IMR-90 (cell line): ENCODE measurements at regions not wholly inside any gene's neighbourhood (a gene's known extent, or its start where the extent isn't known, plus 50 kb on each side); places are given as distances from the start of the nearest gene placed in this dataset.

Experiments used
- ATAC-seq: fragments of 200-7000 bp; cut with Tn5 transposase; 2 replicates; pipeline ENCODE4 v1.9.1; 2020; ENCODE audit warnings: low read depth, mild to moderate bottlenecking, moderate library complexity
- BruUV-seq: library from RNA; stranded (reverse); fragments of 400-500 nt; replicated peaks from 2 replicates; lab custom pipeline; 2021; lab: Mats Ljungman, UMichigan
- CTCF ChIA-PET: fragments of 300-600 bp; formaldehyde crosslinking; extraction: SDS; loops from one replicate; lab custom pipeline; 2021; ENCODE audit warnings: antibody characterized with exemption; lab: Yijun Ruan, JAX
- POLR2A ChIA-PET: fragments of 300-600 bp; sonication (Branson Sonifier 250); formaldehyde crosslinking; loops from one replicate; lab custom pipeline; 2022; ENCODE audit warnings: antibody characterized with exemption; ENCODE audit not compliant: unreplicated experiment; lab: Charles Lee
- DNase-seq: peaks from one replicate; pipeline ENCODE4 v3.0.0; 2013
- H2AFZ ChIP-seq: replicated peaks from 2 replicates; pipeline ENCODE3; 2013; ENCODE audit warnings: low read length, mild to moderate bottlenecking; ENCODE audit not compliant: poor library complexity
- H2AK5ac ChIP-seq: 2 replicates; pipeline ENCODE4 v1.6.1; 2013; ENCODE audit warnings: low read depth, low read length, inconsistent platforms
- H2AK9ac ChIP-seq: replicated peaks from 2 replicates; pipeline ENCODE3; 2013; ENCODE audit warnings: mild to moderate bottlenecking, low read depth, low read length, moderate library complexity; ENCODE audit not compliant: poor library complexity
- H2BK120ac ChIP-seq: 2 replicates; pipeline ENCODE4 v1.6.1; 2013; ENCODE audit warnings: low read depth, low read length, inconsistent platforms
- H2BK15ac ChIP-seq: 3 replicates; pipeline ENCODE4 v1.6.1; 2013; ENCODE audit warnings: low read depth, low read length, inconsistent platforms
- H2BK20ac ChIP-seq: 2 replicates; pipeline ENCODE4 v1.6.1; 2013; ENCODE audit warnings: low read depth, mild to moderate bottlenecking, inconsistent platforms, low read length, moderate library complexity
- H2BK5ac ChIP-seq: 2 replicates; pipeline ENCODE4 v1.6.1; 2013; ENCODE audit warnings: mild to moderate bottlenecking, low read depth, low read length, inconsistent platforms; ENCODE audit not compliant: poor library complexity, severe bottlenecking
- H3K14ac ChIP-seq: replicated peaks from 2 replicates; pipeline ENCODE4 v1.6.1; 2013; ENCODE audit warnings: low read depth, low read length, inconsistent platforms
- H3K18ac ChIP-seq: 2 replicates; pipeline ENCODE4 v1.6.1; 2013; ENCODE audit warnings: low read depth, low read length, control low read depth
- H3K23ac ChIP-seq: 2 replicates; pipeline ENCODE4 v1.6.1; 2013; ENCODE audit warnings: low read depth, low read length, inconsistent platforms
- H3K27ac ChIP-seq: 2 replicates; pipeline ENCODE4 v1.5.1; 2013; ENCODE audit warnings: mild to moderate bottlenecking, control low read depth, low read length; ENCODE audit not compliant: insufficient read depth
- H3K27me3 ChIP-seq: 2 replicates; pipeline ENCODE4 v1.6.1; 2013; ENCODE audit warnings: low read length; ENCODE audit not compliant: control insufficient read depth, insufficient read depth
- H3K36me3 ChIP-seq: 2 replicates; pipeline ENCODE4 v1.6.1; 2013; ENCODE audit warnings: low read length, mixed read lengths; ENCODE audit not compliant: control insufficient read depth, insufficient read depth
- H3K4ac ChIP-seq: 2 replicates; pipeline ENCODE4 v1.6.1; 2013; ENCODE audit warnings: low read depth, low read length, inconsistent platforms
- H3K4me1 ChIP-seq: 2 replicates; pipeline ENCODE4 v1.6.1; 2013; ENCODE audit warnings: low read length, mixed read lengths; ENCODE audit not compliant: control insufficient read depth, insufficient read depth
- H3K4me2 ChIP-seq: 2 replicates; pipeline ENCODE4 v1.6.1; 2013; ENCODE audit warnings: low read depth, mild to moderate bottlenecking, control low read depth, low read length, moderate library complexity
- H3K4me3 ChIP-seq: 2 replicates; pipeline ENCODE4 v1.5.1; 2013; ENCODE audit warnings: low read depth, mild to moderate bottlenecking, control low read depth, low read length, moderate library complexity; ENCODE audit not compliant: insufficient read depth
- H3K56ac ChIP-seq: 2 replicates; pipeline ENCODE4 v1.6.1; 2013; ENCODE audit warnings: low read length, inconsistent platforms; ENCODE audit not compliant: insufficient read depth; ENCODE audit errors: extremely low read depth
- H3K79me1 ChIP-seq, 2 experiments: 2 replicates each; pipeline ENCODE4 v1.6.1; 2013; ENCODE audit warnings: low read length in 2 of 2, inconsistent platforms in 1 of 2, low read depth in 1 of 2
- H3K9ac ChIP-seq: 2 replicates; pipeline ENCODE4 v1.6.1; 2013; ENCODE audit warnings: low read depth, low read length, control low read depth
- H3K9me1 ChIP-seq: 2 replicates; pipeline ENCODE4 v1.6.1; 2013; ENCODE audit warnings: low read length, inconsistent platforms; ENCODE audit not compliant: insufficient read depth
- H3K9me3 ChIP-seq: 2 replicates; pipeline ENCODE4 v1.6.1; 2013; ENCODE audit warnings: low read length; ENCODE audit not compliant: control insufficient read depth, insufficient read depth
- H4K20me1 ChIP-seq: 2 replicates; pipeline ENCODE4 v1.6.1; 2013; ENCODE audit warnings: low read length, inconsistent platforms; ENCODE audit not compliant: insufficient read depth
- H4K5ac ChIP-seq: 2 replicates; pipeline ENCODE4 v1.6.1; 2013; ENCODE audit warnings: mild to moderate bottlenecking, low read depth, low read length, control low read depth
- H4K8ac ChIP-seq, 2 experiments: 2 replicates each; pipeline ENCODE4 v1.6.1; 2013; ENCODE audit warnings: low read depth in 2 of 2, low read length in 2 of 2, control low read depth in 1 of 2, inconsistent platforms in 1 of 2
- H4K91ac ChIP-seq: 2 replicates; pipeline ENCODE4 v1.6.1; 2013; ENCODE audit warnings: low read depth, low read length, inconsistent platforms; ENCODE audit not compliant: insufficient read depth
- BHLHE40 ChIP-seq: fragments of 150-350 bp; IDR thresholded peaks from 2 replicates; pipeline ENCODE4 v1.6.1; 2016; ENCODE audit warnings: mild to moderate bottlenecking, low read depth, low read length
- CEBPB ChIP-seq: IDR thresholded peaks from 2 replicates; pipeline ENCODE4 v1.6.1; 2012; ENCODE audit warnings: low read depth, low read length, improper control_type of control experiment
- CHD1 ChIP-seq: IDR thresholded peaks from 2 replicates; pipeline ENCODE4 v1.6.1; 2012; ENCODE audit warnings: low read depth, low read length, improper control_type of control experiment
- CTCF ChIP-seq: conservative IDR thresholded peaks from 2 replicates; pipeline ENCODE4 v1.5.1; 2012; ENCODE audit warnings: mild to moderate bottlenecking, low read depth, low read length, improper control_type of control experiment
- FOS ChIP-seq: fragments of 150-350 bp; IDR thresholded peaks from 2 replicates; pipeline ENCODE4 v1.6.1; 2016; ENCODE audit warnings: low read depth, low read length
- MAFK ChIP-seq: IDR thresholded peaks from 2 replicates; pipeline ENCODE4 v1.6.1; 2012; ENCODE audit warnings: low read depth, low read length, improper control_type of control experiment
- MAZ ChIP-seq: IDR thresholded peaks from 2 replicates; pipeline ENCODE4 v1.6.1; 2012; ENCODE audit warnings: low read depth, mild to moderate bottlenecking, low read length, improper control_type of control experiment, moderate library complexity, borderline replicate concordance
- MXI1 ChIP-seq: IDR thresholded peaks from 2 replicates; pipeline ENCODE4 v1.6.1; 2012; ENCODE audit warnings: low read depth, mild to moderate bottlenecking, low read length, moderate library complexity, borderline replicate concordance
- NFE2L2 ChIP-seq: fragments of 150-350 bp; IDR thresholded peaks from 2 replicates; pipeline ENCODE4 v1.6.1; 2016; ENCODE audit warnings: low read depth, mild to moderate bottlenecking, low read length
- POLR2A ChIP-seq: IDR thresholded peaks from 2 replicates; pipeline ENCODE4 v1.6.1; 2012; ENCODE audit warnings: mild to moderate bottlenecking, low read depth, low read length
- RAD21 ChIP-seq: IDR thresholded peaks from 2 replicates; pipeline ENCODE4 v1.6.1; 2012; ENCODE audit warnings: low read length, improper control_type of control experiment
- RCOR1 ChIP-seq: IDR thresholded peaks from 2 replicates; pipeline ENCODE4 v1.6.1; 2012; ENCODE audit warnings: mild to moderate bottlenecking, low read length, improper control_type of control experiment; ENCODE audit not compliant: insufficient replicate concordance
- RFX5 ChIP-seq: IDR thresholded peaks from 2 replicates; pipeline ENCODE4 v1.8.0; 2012; ENCODE audit warnings: low read depth, mild to moderate bottlenecking, low read length, moderate library complexity
- SMC3 ChIP-seq: fragments of 150-350 bp; IDR thresholded peaks from 2 replicates; pipeline ENCODE4 v1.6.1; 2016; ENCODE audit warnings: low read depth, mild to moderate bottlenecking, antibody characterized with exemption, low read length, moderate library complexity
- WGBS, 2 experiments: methylation state at CpG; one replicate each; pipeline versions ENCODE4 v1.1.5 to v1.1.7; 2013; ENCODE audit warnings: missing lambda C conversion rate in 2 of 2; ENCODE audit not compliant: insufficient read length in 1 of 2; ENCODE audit errors: extremely low coverage in 2 of 2; 5-methylcytosine and 5-hydroxymethylcytosine counted together
- dilution Hi-C: fragments of 300-500 bp; cut with HindIII; formaldehyde crosslinking; loops from one replicate; pipeline ENCODE4 v1.14.3; 2018; ENCODE audit warnings: low sequenced_read_pairs; ENCODE audit not compliant: unreplicated experiment
- in situ Hi-C: fragments of 300-500 bp; cut with MboI; formaldehyde crosslinking; loops from 3 replicates; pipeline ENCODE4 v1.14.3; 2019; ENCODE audit warnings: low sequenced_read_pairs, inconsistent platforms, mixed read lengths
- intact Hi-C: fragments of 100-400 bp; cut with micrococcal nuclease; formaldehyde crosslinking; loops from 2 replicates; pipeline ENCODE4 v1.10.0; 2022
- TF ChIP-seq, protein P1 (sequence below): fragments of 150-350 bp; IDR thresholded peaks from 2 replicates; pipeline ENCODE4 v1.6.1; 2016; ENCODE audit warnings: low read depth, mild to moderate bottlenecking, low read length, moderate library complexity, borderline replicate concordance
- TF ChIP-seq, protein P2 (sequence below): fragments of 150-350 bp; IDR thresholded peaks from 2 replicates; pipeline ENCODE4 v1.6.1; 2017; ENCODE audit warnings: mild to moderate bottlenecking, antibody characterized with exemption, low read length, low read depth

DNA sequence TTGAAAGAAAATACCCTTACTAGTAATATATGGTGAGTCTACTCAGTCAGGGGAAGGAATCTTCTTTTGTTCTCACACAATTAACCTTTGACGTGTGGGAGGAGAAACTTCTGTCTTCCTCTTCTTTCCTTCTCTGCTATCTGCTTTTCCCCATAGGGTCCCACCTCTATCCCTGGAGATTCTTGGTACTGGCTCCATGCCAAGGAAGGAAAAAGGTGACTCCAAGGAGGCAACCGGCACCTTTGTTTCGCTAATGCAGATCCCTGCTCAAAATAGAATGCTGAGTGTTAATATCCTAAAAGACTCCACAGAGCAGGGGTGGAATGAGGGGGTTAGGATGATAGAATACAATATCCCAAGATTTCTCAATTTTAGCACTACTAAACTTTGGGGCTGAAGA lies 116.7 kb downstream of the CD164 start:
- ATAC-seq (no peak), DNase-seq (no peak)
- H3K9me3 ChIP-seq: no peaks in the 10 kb centered on the region
- H3K14ac ChIP-seq: no peak overlapping the region
- H2BK20ac ChIP-seq: no peak overlapping the region
- H4K5ac ChIP-seq: no peak overlapping the region
- no peak overlapping the region for H4K8ac ChIP-seq
- H3K9ac ChIP-seq: no peak overlapping the region
- H3K27me3 ChIP-seq: peaks cover 11% of the 10 kb centered on the region
- no peaks in the 10 kb centered on the region for H3K36me3 ChIP-seq
- H3K18ac ChIP-seq: no peak overlapping the region
- H3K23ac ChIP-seq: no peak overlapping the region
- no peak overlapping the region for H3K27ac ChIP-seq
- no peak overlapping the region for H3K4me2 ChIP-seq
- WGBS, 2 experiments: no CpG with 5 or more reads among the region's 3 CpGs
- no peaks in the 10 kb centered on the region for H3K79me1 ChIP-seq
- no peaks in the 10 kb centered on the region for H3K9me1 ChIP-seq
- H3K56ac ChIP-seq: no peak overlapping the region
- TF ChIP-seq, protein P1, sequence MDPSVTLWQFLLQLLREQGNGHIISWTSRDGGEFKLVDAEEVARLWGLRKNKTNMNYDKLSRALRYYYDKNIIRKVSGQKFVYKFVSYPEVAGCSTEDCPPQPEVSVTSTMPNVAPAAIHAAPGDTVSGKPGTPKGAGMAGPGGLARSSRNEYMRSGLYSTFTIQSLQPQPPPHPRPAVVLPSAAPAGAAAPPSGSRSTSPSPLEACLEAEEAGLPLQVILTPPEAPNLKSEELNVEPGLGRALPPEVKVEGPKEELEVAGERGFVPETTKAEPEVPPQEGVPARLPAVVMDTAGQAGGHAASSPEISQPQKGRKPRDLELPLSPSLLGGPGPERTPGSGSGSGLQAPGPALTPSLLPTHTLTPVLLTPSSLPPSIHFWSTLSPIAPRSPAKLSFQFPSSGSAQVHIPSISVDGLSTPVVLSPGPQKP: no peak
- TF ChIP-seq CEBPB (no peak), CTCF (no peak), FOS (no peak), MXI1 (no peak), MAZ (no peak), RFX5 (no peak), CHD1 (no peak), NFE2L2 (no peak), POLR2A (no peak), RCOR1 (no peak), SMC3 (no peak), BHLHE40 (no peak), RAD21 (no peak), MAFK (no peak)
- TF ChIP-seq, protein P2, sequence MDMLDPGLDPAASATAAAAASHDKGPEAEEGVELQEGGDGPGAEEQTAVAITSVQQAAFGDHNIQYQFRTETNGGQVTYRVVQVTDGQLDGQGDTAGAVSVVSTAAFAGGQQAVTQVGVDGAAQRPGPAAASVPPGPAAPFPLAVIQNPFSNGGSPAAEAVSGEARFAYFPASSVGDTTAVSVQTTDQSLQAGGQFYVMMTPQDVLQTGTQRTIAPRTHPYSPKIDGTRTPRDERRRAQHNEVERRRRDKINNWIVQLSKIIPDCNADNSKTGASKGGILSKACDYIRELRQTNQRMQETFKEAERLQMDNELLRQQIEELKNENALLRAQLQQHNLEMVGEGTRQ: no peak
- H2BK5ac ChIP-seq: no peak overlapping the region
- no peak overlapping the region for H2AK5ac ChIP-seq
- no TSS peak for BruUV-seq
- H2BK15ac ChIP-seq: no peak overlapping the region
- no peak overlapping the region for H2AFZ ChIP-seq
- H3K4me3 ChIP-seq: no peak overlapping the region
- no peak overlapping the region for H4K91ac ChIP-seq
- H4K20me1 ChIP-seq: no peaks in the 10 kb centered on the region
- CTCF ChIA-PET: interaction anchor here (1.0 kb wide), 1 partner anchor 77 kb away, joined by 3 read pairs; no protein-coding TSS in a partner anchor
- dilution Hi-C loops: no loop called here
- in situ Hi-C loops: no loop called here
- H3K4me1 ChIP-seq: peaks cover 4% of the 10 kb centered on the region
- POLR2A ChIA-PET: no interaction called here
- no peak overlapping the region for H3K4ac ChIP-seq
- intact Hi-C loops: no loop called here
- H2BK120ac ChIP-seq: no peak overlapping the region
- H2AK9ac ChIP-seq: no peak overlapping the region
